K562 (cell line): ENCODE measurements at regions not wholly inside any gene's neighbourhood (a gene's known extent, or its start where the extent isn't known, plus 50 kb on each side); places are given as distances from the start of the nearest gene placed in this dataset.

Experiments used
- ATAC-seq: fragments of 200-7000 bp; cut with Tn5 transposase; 3 replicates; pipeline ENCODE4 v1.9.1; 2020; ENCODE audit warnings: moderate library complexity
- BruUV-seq: library from RNA; stranded (reverse); fragments of 400-500 nt; replicated peaks from 2 replicates; lab custom pipeline; 2021; lab: Mats Ljungman, UMichigan
- CTCF ChIA-PET: fragments of 300-600 bp; formaldehyde crosslinking; extraction: SDS; loops from one replicate; lab custom pipeline; 2021; ENCODE audit warnings: low intra/inter-chr PET ratio; lab: Yijun Ruan, JAX
- POLR2A ChIA-PET: fragments of 300-600, 350-650 bp; sonication (Branson Sonifier 250); formaldehyde crosslinking; extraction: SDS; loops from one replicate; lab custom pipeline; 2021; ENCODE audit warnings: antibody characterized with exemption, inconsistent platforms; lab: Yijun Ruan, JAX
- DNase-seq, 4 experiments: peaks; one replicate each; pipeline versions ENCODE4 v3.0.0 to v3.0.0-alpha.2; 2011 to 2018; ENCODE audit warnings: low spot score in 3 of 4, mixed read lengths in 3 of 4; ENCODE audit errors: extremely low read depth in 1 of 4
- FAIRE-seq: peaks from 2 replicates; lab custom pipeline; 2011; peaks lifted over from hg19 to GRCh38; lab: Jason Lieb, UNC
- H2AFZ ChIP-seq: 2 replicates; pipeline ENCODE4 v1.6.0; 2011; ENCODE audit warnings: low read depth, low read length, control low read depth, inconsistent platforms
- H3K27ac ChIP-seq: fragments of 200-600 bp; 3 replicates; pipeline ENCODE4 v1.8.0; 2011; ENCODE audit warnings: low read depth, mild to moderate bottlenecking, control low read depth, inconsistent platforms, low read length, moderate library complexity, mixed read lengths; ENCODE audit errors: extremely low read depth
- H3K27me3 ChIP-seq, 2 experiments: fragments of 300-600 bp in 1 of 2; 2 replicates in 1 of 2; 3 replicates in 1 of 2; pipeline versions ENCODE4 v1.6.0 to v1.8.0; 2011; ENCODE audit warnings: inconsistent platforms in 2 of 2, low read length in 2 of 2, mild to moderate bottlenecking in 1 of 2, mixed read lengths in 1 of 2, moderate library complexity in 1 of 2; ENCODE audit not compliant: control insufficient read depth in 2 of 2, insufficient read depth in 2 of 2
- H3K36me3 ChIP-seq: fragments of 300-600 bp; 3 replicates; pipeline ENCODE4 v1.8.0; 2011; ENCODE audit warnings: mild to moderate bottlenecking, low read length, inconsistent platforms; ENCODE audit not compliant: control insufficient read depth, insufficient read depth
- H3K4me1 ChIP-seq, 2 experiments: fragments of 200-600 bp in 1 of 2; replicated peaks in 1 of 2; 2 replicates in 1 of 2; 3 replicates in 1 of 2; pipeline versions ENCODE4 v1.5.1 to v1.8.0; 2011; ENCODE audit warnings: inconsistent platforms in 2 of 2, low read length in 2 of 2, mild to moderate bottlenecking in 1 of 2, mixed read lengths in 1 of 2, moderate library complexity in 1 of 2; ENCODE audit not compliant: control insufficient read depth in 2 of 2, insufficient read depth in 2 of 2
- H3K4me2 ChIP-seq: 2 replicates; pipeline ENCODE4 v1.6.1; 2011; ENCODE audit warnings: low read length, control low read depth, inconsistent platforms, mixed read lengths; ENCODE audit not compliant: insufficient read depth
- H3K4me3 ChIP-seq: fragments of 200-600 bp; sonication (generic), shearing (Covaris generic); 2 replicates; pipeline ENCODE4 v1.5.1; 2016; ENCODE audit warnings: control low read depth, inconsistent platforms
- H3K79me2 ChIP-seq: fragments of 200-600 bp; 3 replicates; pipeline ENCODE4 v1.8.0; 2011; ENCODE audit warnings: low read length, inconsistent platforms; ENCODE audit not compliant: control insufficient read depth, insufficient read depth
- H3K9ac ChIP-seq, 2 experiments: 2 replicates each; pipeline versions ENCODE4 v1.6.0 to v1.6.1; 2011; ENCODE audit warnings: low read depth in 2 of 2, low read length in 2 of 2, control low read depth in 1 of 2, inconsistent platforms in 1 of 2, mild to moderate bottlenecking in 1 of 2, mixed read lengths in 1 of 2; ENCODE audit not compliant: insufficient read depth in 1 of 2
- H3K9me1 ChIP-seq: one replicate; pipeline ENCODE4 v1.6.0; 2011; ENCODE audit warnings: inconsistent platforms, mild to moderate bottlenecking, low read length, moderate library complexity; ENCODE audit not compliant: control insufficient read depth, insufficient read depth
- H3K9me3 ChIP-seq: replicated peaks from 2 replicates; pipeline ENCODE4 v1.5.1; 2011; ENCODE audit warnings: low read depth, low read length, inconsistent platforms; ENCODE audit not compliant: control insufficient read depth, insufficient read depth
- H4K20me1 ChIP-seq: replicated peaks from 2 replicates; pipeline ENCODE4 v1.6.1; 2011; ENCODE audit warnings: low read length, inconsistent platforms, mixed read lengths; ENCODE audit not compliant: control insufficient read depth, insufficient read depth
- ARHGAP35 ChIP-seq: fragments of 450-650 bp; IDR thresholded peaks from 2 replicates; pipeline ENCODE4 v1.6.1; 2018; ENCODE audit not compliant: partially characterized antibody
- ARID1B ChIP-seq: fragments of 450-650 bp; IDR thresholded peaks from 2 replicates; pipeline ENCODE4 v1.6.1; 2016; ENCODE audit warnings: antibody characterized with exemption, mild to moderate bottlenecking, inconsistent platforms
- CBX8 ChIP-seq: fragments of 200-600 bp; sonication (generic); IDR thresholded peaks from 2 replicates; pipeline ENCODE4 v1.6.1; 2012; ENCODE audit warnings: borderline replicate concordance, mixed run types, low read depth, mild to moderate bottlenecking, moderate library complexity, mixed read lengths, low read length, control low read depth, inconsistent platforms; ENCODE audit not compliant: poor library complexity, severe bottlenecking; ENCODE audit errors: extremely low read depth
- ETV5 ChIP-seq: sonication (generic); formaldehyde crosslinking; IDR thresholded peaks from 2 replicates; pipeline ENCODE4 v1.4.0; 2020; ENCODE audit warnings: low read depth, mild to moderate bottlenecking, missing genetic modification reagents
- GATAD2A ChIP-seq: fragments of 450-650 bp; IDR thresholded peaks from 2 replicates; pipeline ENCODE4 v1.6.1; 2017
- HDGF ChIP-seq: fragments of 450-650 bp; IDR thresholded peaks from 2 replicates; pipeline ENCODE4 v1.6.1; 2016
- JUNB ChIP-seq: fragments of 450-650 bp; formaldehyde crosslinking; conservative IDR thresholded peaks from 2 replicates; pipeline ENCODE4 v1.4.0; 2020; ENCODE audit warnings: mild to moderate bottlenecking
- KLF1 ChIP-seq: fragments of 450-650 bp; IDR thresholded peaks from 2 replicates; pipeline ENCODE4 v1.6.1; 2016; ENCODE audit warnings: missing genetic modification characterization, missing compliant biosample characterization
- MAFF ChIP-seq: IDR thresholded peaks from 2 replicates; pipeline ENCODE4 v1.6.1; 2012; ENCODE audit warnings: low read length, improper control_type of control experiment
- MED1 ChIP-seq: sonication (generic); formaldehyde crosslinking; IDR thresholded peaks from 2 replicates; pipeline ENCODE4 v1.8.1; 2023; ENCODE audit warnings: missing genetic modification reagents, borderline replicate concordance
- NCOA2 ChIP-seq, 2 experiments: fragments of 450-650 bp; IDR thresholded peaks; 2 replicates each; pipeline ENCODE4 v1.6.1; 2018; ENCODE audit warnings: mild to moderate bottlenecking in 2 of 2, moderate library complexity in 1 of 2; ENCODE audit not compliant: partially characterized antibody in 2 of 2
- NFRKB ChIP-seq: fragments of 450-650 bp; IDR thresholded peaks from 2 replicates; pipeline ENCODE4 v1.6.1; 2016; ENCODE audit warnings: low read depth
- POLR2A ChIP-seq: fragments of 450-650 bp; conservative IDR thresholded peaks from 2 replicates; pipeline ENCODE4 v1.6.1; 2016
- PRMT5 ChIP-seq: sonication (generic); formaldehyde crosslinking; IDR thresholded peaks from 2 replicates; pipeline ENCODE4 v1.5.0; 2020; ENCODE audit warnings: missing genetic modification reagents
- SIN3A ChIP-seq, 2 experiments: fragments of 150-350 bp in 1 of 2; IDR thresholded peaks; 2 replicates each; pipeline ENCODE4 v1.6.1; 2011 to 2016; ENCODE audit warnings: borderline replicate concordance in 2 of 2, low read depth in 2 of 2, low read length in 2 of 2, mild to moderate bottlenecking in 2 of 2, moderate library complexity in 2 of 2; ENCODE audit not compliant: control insufficient read depth in 1 of 2
- SIN3B ChIP-seq: fragments of 450-650 bp; IDR thresholded peaks from 2 replicates; pipeline ENCODE4 v1.6.1; 2017; ENCODE audit warnings: low read depth, mild to moderate bottlenecking, moderate library complexity
- XRCC3 ChIP-seq: fragments of 450-650 bp; IDR thresholded peaks from 2 replicates; pipeline ENCODE4 v1.6.1; 2017; ENCODE audit warnings: mild to moderate bottlenecking, moderate library complexity
- ZKSCAN3 ChIP-seq: fragments of 250-450 bp; sonication (Bioruptor Pico); IDR thresholded peaks from 2 replicates; pipeline ENCODE4 v1.4.0; 2020
- ZNF12 ChIP-seq: sonication (generic); formaldehyde crosslinking; IDR thresholded peaks from 2 replicates; pipeline ENCODE4 v1.4.0; 2020; ENCODE audit warnings: mild to moderate bottlenecking, missing genetic modification reagents
- ZNF133 ChIP-seq: fragments of 250-450 bp; sonication (Bioruptor Pico); IDR thresholded peaks from 2 replicates; pipeline ENCODE4 v1.4.0; 2020; ENCODE audit warnings: mild to moderate bottlenecking
- ZNF239 ChIP-seq: fragments of 250-450 bp; sonication (Bioruptor Pico); IDR thresholded peaks from 2 replicates; pipeline ENCODE4 v1.4.0; 2020; ENCODE audit warnings: mild to moderate bottlenecking
- ZNF696 ChIP-seq: fragments of 250-450 bp; sonication (Bioruptor Pico); conservative IDR thresholded peaks from 2 replicates; pipeline ENCODE4 v1.4.0; 2020; ENCODE audit warnings: mild to moderate bottlenecking, moderate library complexity
- in situ Hi-C: fragments of 300-500 bp; cut with MboI; formaldehyde crosslinking; loops from 4 replicates; pipeline ENCODE4 v1.15.0; 2018; ENCODE audit warnings: inconsistent platforms, mixed read lengths
- intact Hi-C: fragments of 100-400 bp; cut with micrococcal nuclease; formaldehyde crosslinking; loops from 2 replicates; pipeline ENCODE4 v1.14.2; 2022
- TF ChIP-seq, protein P1 (sequence below): fragments of 250-450 bp; sonication (Bioruptor Pico); IDR thresholded peaks from 2 replicates; pipeline ENCODE4 v1.8.0; 2021; ENCODE audit warnings: moderate library complexity, mild to moderate bottlenecking, inconsistent platforms
- TF ChIP-seq, protein P2 (sequence below): fragments of 450-650 bp; IDR thresholded peaks from 2 replicates; pipeline ENCODE4 v1.6.1; 2016; ENCODE audit warnings: borderline replicate concordance
- TF ChIP-seq, protein P3 (sequence below): fragments of 450-650 bp; IDR thresholded peaks from 2 replicates; pipeline ENCODE4 v1.6.1; 2017; ENCODE audit warnings: mild to moderate bottlenecking, moderate library complexity

DNA sequence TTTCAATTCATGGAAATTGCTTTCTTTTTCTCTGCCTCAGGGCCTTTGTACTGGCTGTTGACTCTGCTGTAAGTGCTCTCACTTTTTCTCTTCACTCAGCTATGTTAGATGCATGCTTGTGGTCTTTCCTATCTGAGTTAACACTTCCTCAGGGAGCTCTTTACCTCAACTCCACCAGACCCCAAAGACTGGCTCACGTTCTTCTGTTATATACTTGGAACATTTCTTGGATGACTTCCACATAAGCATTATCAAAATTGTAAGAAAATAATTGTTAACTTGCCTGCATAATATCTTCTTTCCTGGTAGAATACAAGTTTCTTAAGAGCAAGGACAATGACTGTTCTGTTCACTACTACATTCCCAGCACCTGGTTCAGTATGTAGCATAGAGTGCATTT lies 455.9 kb downstream of the EBF1 start (continued):
- TF ChIP-seq ARHGAP35 (no peak), XRCC3 (no peak), ZKSCAN3 (CRISPR knock-in tag) (no peak), SIN3B (no peak), POLR2A (no peak), ZNF239 (no peak), ZNF696 (CRISPR knock-in tag) (no peak)

DNA sequence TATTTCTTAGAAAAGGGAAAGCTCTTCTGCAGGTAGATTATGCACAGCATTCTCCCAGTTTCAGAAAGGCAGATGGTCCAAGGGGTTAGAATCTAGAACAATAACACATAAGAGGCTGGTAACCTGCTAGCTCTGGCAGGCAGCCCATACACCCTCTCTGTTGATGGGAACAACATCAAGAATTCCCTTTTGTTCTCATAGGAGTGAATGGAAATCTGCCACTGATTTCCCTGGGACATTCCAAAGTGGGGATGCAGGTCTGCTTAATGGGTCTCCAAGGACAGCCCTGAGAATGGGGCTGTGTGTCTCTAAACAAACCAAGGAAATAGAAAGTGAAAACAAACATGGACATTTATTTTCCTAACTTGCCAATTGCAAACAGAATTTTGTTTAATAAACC lies 456.8 kb downstream of the EBF1 start:
- FAIRE-seq (no peak), ATAC-seq (no peak), DNase-seq (no peak)
- intact Hi-C loops (no loop called here), in situ Hi-C loops (no loop called here)
- H3K9me3 ChIP-seq, result no peaks in the 10 kb centered on the region
- no peak overlapping the region for H3K27ac ChIP-seq
- no peak overlapping the region for H3K4me2 ChIP-seq
- H3K9me1 ChIP-seq, result no peaks in the 10 kb centered on the region
- no peaks in the 10 kb centered on the region for H3K79me2 ChIP-seq
- no TSS peak for BruUV-seq
- H3K9ac ChIP-seq, result no peak overlapping the region
- H2AFZ ChIP-seq, result no peak overlapping the region
- H3K4me1 ChIP-seq, result no peaks in the 10 kb centered on the region
- no peaks in the 10 kb centered on the region for H3K27me3 ChIP-seq
- no peak overlapping the region for H3K4me3 ChIP-seq
- no peaks in the 10 kb centered on the region for H3K36me3 ChIP-seq
- POLR2A ChIA-PET, result no interaction called here
- CTCF ChIA-PET, result no interaction called here
- H4K20me1 ChIP-seq, result no peaks in the 10 kb centered on the region
- TF ChIP-seq, protein P1, sequence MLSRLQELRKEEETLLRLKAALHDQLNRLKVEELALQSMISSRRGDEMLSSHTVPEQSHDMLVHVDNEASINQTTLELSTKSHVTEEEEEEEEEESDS (CRISPR knock-in tag), result no peak
- TF ChIP-seq JUNB (CRISPR knock-in tag), result no peak
- TF ChIP-seq ZNF133 (CRISPR knock-in tag), result no peak
- no peak for TF ChIP-seq NFRKB
- TF ChIP-seq MAFF, result no peak
- TF ChIP-seq GATAD2A, result no peak
- no peak for TF ChIP-seq KLF1 (tag)
- no peak for TF ChIP-seq HDGF
- no peak for TF ChIP-seq CBX8
- TF ChIP-seq MED1 (CRISPR knock-in tag), result no peak
- no peak for TF ChIP-seq NCOA2 (IDR thresholded peaks at IDR 0.05; ENCODE audit: partially characterized antibody in 2 of 2)
- TF ChIP-seq, protein P2, sequence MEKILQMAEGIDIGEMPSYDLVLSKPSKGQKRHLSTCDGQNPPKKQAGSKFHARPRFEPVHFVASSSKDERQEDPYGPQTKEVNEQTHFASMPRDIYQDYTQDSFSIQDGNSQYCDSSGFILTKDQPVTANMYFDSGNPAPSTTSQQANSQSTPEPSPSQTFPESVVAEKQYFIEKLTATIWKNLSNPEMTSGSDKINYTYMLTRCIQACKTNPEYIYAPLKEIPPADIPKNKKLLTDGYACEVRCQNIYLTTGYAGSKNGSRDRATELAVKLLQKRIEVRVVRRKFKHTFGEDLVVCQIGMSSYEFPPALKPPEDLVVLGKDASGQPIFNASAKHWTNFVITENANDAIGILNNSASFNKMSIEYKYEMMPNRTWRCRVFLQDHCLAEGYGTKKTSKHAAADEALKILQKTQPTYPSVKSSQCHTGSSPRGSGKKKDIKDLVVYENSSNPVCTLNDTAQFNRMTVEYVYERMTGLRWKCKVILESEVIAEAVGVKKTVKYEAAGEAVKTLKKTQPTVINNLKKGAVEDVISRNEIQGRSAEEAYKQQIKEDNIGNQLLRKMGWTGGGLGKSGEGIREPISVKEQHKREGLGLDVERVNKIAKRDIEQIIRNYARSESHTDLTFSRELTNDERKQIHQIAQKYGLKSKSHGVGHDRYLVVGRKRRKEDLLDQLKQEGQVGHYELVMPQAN, result no peak
- TF ChIP-seq ZNF12 (CRISPR knock-in tag), result no peak
- no peak for TF ChIP-seq SIN3A (IDR thresholded peaks at IDR 0.05; ENCODE audit: borderline replicate concordance in 2 of 2, control insufficient read depth in 1 of 2, low read depth in 2 of 2, low read length in 2 of 2)
- TF ChIP-seq, protein P3, sequence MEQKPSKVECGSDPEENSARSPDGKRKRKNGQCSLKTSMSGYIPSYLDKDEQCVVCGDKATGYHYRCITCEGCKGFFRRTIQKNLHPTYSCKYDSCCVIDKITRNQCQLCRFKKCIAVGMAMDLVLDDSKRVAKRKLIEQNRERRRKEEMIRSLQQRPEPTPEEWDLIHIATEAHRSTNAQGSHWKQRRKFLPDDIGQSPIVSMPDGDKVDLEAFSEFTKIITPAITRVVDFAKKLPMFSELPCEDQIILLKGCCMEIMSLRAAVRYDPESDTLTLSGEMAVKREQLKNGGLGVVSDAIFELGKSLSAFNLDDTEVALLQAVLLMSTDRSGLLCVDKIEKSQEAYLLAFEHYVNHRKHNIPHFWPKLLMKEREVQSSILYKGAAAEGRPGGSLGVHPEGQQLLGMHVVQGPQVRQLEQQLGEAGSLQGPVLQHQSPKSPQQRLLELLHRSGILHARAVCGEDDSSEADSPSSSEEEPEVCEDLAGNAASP, result no peak
- no peak for TF ChIP-seq PRMT5 (CRISPR knock-in tag)
- no peak for TF ChIP-seq ARID1B
- TF ChIP-seq ETV5 (CRISPR knock-in tag), result no peak
